ENCODE measurements at regions not wholly inside any gene's neighbourhood (a gene's known extent, or its start where the extent isn't known, plus 50 kb on each side); places are given as distances from the start of the nearest gene placed in this dataset.

GRCh38 chr5:10858307-10858706 lies 97.3 kb upstream of the DAP start:
- Histone ChIP-seq H3K4me1 (ENCODE audit: insufficient read depth, low read length) (peaks cover 6% of the 10 kb centered on the region; the same call in 1 of the 2 replicates), H2AK5ac (ENCODE audit: insufficient read length, low read length) (no peak overlapping the region), H3K27me3 (ENCODE audit: insufficient read depth, low read length) (no peaks in the 10 kb centered on the region), H2BK120ac (ENCODE audit: low read depth, low read length, poor library complexity, severe bottlenecking) (no peak overlapping the region), H4K8ac (replicated peaks; ENCODE audit: insufficient read length, low read depth, low read length) (no peak overlapping the region), H3T11ph (ENCODE audit: low read length) (no peak overlapping the region), H3K4me2 (ENCODE audit: insufficient read depth, insufficient read length, low read length) (no peak overlapping the region), H3K79me1 (ENCODE audit: insufficient read depth, low read depth, low read length, poor library complexity, severe bottlenecking) (no peaks in the 10 kb centered on the region), H2BK12ac (ENCODE audit: insufficient read length, low read depth, low read length) (no peak overlapping the region), H3K9me3 (ENCODE audit: control insufficient read depth, low read depth, low read length) (no peaks in the 10 kb centered on the region), H3K27ac (ENCODE audit: insufficient read length, low read depth, low read length) (no peak overlapping the region), H3K23me2 (ENCODE audit: insufficient read length, low read depth, low read length, poor library complexity, severe bottlenecking) (no peaks in the 10 kb centered on the region), H4K91ac (ENCODE audit: insufficient read length, low read depth, low read length) (no peak overlapping the region), H4K5ac (ENCODE audit: insufficient read length, low read depth, low read length) (no peak overlapping the region), H3K9ac (ENCODE audit: extremely low read depth, insufficient read length, low read length) (no peak overlapping the region), H2BK5ac (ENCODE audit: insufficient read length, low read length) (no peak overlapping the region), H2BK20ac (ENCODE audit: low read depth, low read length, poor library complexity, severe bottlenecking) (no peak overlapping the region), H3K14ac (ENCODE audit: insufficient read depth, low read length) (no peak overlapping the region), H2AFZ (ENCODE audit: low read length) (no peak overlapping the region), H4K20me1 (ENCODE audit: control insufficient read depth, insufficient read depth, insufficient read length) (no peaks in the 10 kb centered on the region), H3K23ac (ENCODE audit: insufficient read length, low read depth, low read length) (no peak overlapping the region), H2BK15ac (ENCODE audit: low read depth, low read length) (no peak overlapping the region), H3K18ac (ENCODE audit: insufficient read length, low read depth, low read length) (no peak overlapping the region), H3K4ac (ENCODE audit: low read depth, low read length) (no peak overlapping the region), H3K79me2 (ENCODE audit: insufficient read depth, low read length) (no peaks in the 10 kb centered on the region), H3K56ac (ENCODE audit: insufficient read length, low read depth, low read length) (no peak overlapping the region)
- WGBS (ENCODE audit: extremely low coverage, insufficient read length, low lambda C conversion rate), result no CpG with 5 or more reads among the region's 5 CpGs
- H3K9me3 Mint-ChIP-seq, result peaks cover 0 to 2% of the 10 kb centered on the region in 2 experiments; a peak in 2 of 5 replicates
- DNase-seq, result no peak
- peak overlapping the region in 1 of 3 experiments; percentile 28; a peak in 1 of 7 replicates for H3K27ac Mint-ChIP-seq
- H3K4me3 Mint-ChIP-seq, result no peak overlapping the region; a peak in 1 of 5 replicates
- TF ChIP-seq, protein P1, sequence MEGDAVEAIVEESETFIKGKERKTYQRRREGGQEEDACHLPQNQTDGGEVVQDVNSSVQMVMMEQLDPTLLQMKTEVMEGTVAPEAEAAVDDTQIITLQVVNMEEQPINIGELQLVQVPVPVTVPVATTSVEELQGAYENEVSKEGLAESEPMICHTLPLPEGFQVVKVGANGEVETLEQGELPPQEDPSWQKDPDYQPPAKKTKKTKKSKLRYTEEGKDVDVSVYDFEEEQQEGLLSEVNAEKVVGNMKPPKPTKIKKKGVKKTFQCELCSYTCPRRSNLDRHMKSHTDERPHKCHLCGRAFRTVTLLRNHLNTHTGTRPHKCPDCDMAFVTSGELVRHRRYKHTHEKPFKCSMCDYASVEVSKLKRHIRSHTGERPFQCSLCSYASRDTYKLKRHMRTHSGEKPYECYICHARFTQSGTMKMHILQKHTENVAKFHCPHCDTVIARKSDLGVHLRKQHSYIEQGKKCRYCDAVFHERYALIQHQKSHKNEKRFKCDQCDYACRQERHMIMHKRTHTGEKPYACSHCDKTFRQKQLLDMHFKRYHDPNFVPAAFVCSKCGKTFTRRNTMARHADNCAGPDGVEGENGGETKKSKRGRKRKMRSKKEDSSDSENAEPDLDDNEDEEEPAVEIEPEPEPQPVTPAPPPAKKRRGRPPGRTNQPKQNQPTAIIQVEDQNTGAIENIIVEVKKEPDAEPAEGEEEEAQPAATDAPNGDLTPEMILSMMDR (conservative IDR thresholded peaks at IDR 0.05), result no peak
- peaks cover 51% of the 10 kb centered on the region for H3K27me3 Mint-ChIP-seq (ENCODE audit: low read depth)
- no peaks in the 10 kb centered on the region for H3K36me3 Mint-ChIP-seq (ENCODE audit: insufficient read depth in 1 of 3, low read depth in 3 of 3)
- H3K4me1 Mint-ChIP-seq, result peaks cover 36 to 42% of the 10 kb centered on the region in 2 experiments
